ENCODE measurements at regions not wholly inside any gene's neighbourhood (a gene's known extent, or its start where the extent isn't known, plus 50 kb on each side); places are given as distances from the start of the nearest gene placed in this dataset.

DNA sequence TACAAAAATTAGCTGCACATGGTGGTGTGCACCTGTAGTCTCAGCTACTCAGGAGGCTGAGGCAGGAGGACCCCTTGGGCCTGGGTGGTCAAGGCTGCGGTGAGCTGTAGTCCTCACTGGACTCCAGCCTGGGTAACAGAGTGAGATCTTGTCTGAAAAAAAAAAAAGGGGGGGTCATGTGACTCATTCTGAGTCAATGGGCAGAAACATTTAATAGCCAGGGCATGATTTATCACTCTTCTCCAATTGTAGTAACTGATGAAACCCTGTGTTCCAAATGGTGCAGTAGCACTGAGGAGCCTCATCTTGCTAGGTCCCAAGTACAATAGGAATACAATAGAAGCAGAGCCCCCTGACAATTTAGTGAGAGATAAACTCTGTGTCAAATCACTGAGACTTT, 78.9 kb upstream of the CCDC68 start:
- ChIA-PET CTCF (no interaction called here), POLR2A (no interaction called here)
- H3K27me3 ChIP-seq (ENCODE audit: control insufficient read depth, insufficient read depth, low read length): no peaks in the 10 kb centered on the region
- TF ChIP-seq, protein P1, sequence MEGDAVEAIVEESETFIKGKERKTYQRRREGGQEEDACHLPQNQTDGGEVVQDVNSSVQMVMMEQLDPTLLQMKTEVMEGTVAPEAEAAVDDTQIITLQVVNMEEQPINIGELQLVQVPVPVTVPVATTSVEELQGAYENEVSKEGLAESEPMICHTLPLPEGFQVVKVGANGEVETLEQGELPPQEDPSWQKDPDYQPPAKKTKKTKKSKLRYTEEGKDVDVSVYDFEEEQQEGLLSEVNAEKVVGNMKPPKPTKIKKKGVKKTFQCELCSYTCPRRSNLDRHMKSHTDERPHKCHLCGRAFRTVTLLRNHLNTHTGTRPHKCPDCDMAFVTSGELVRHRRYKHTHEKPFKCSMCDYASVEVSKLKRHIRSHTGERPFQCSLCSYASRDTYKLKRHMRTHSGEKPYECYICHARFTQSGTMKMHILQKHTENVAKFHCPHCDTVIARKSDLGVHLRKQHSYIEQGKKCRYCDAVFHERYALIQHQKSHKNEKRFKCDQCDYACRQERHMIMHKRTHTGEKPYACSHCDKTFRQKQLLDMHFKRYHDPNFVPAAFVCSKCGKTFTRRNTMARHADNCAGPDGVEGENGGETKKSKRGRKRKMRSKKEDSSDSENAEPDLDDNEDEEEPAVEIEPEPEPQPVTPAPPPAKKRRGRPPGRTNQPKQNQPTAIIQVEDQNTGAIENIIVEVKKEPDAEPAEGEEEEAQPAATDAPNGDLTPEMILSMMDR (IDR thresholded peaks at IDR 0.05; ENCODE audit: low read depth, low read length): no peak
- H3K27ac ChIP-seq (ENCODE audit: low read depth, low read length): no peak overlapping the region
- no peak overlapping the region for H3K4me3 ChIP-seq (ENCODE audit: low read depth, low read length)
- DNase-seq (ENCODE audit: low read depth, low spot score): no peak
- H3K9me3 ChIP-seq (ENCODE audit: control insufficient read depth, insufficient read depth, low read length): no peaks in the 10 kb centered on the region

DNA sequence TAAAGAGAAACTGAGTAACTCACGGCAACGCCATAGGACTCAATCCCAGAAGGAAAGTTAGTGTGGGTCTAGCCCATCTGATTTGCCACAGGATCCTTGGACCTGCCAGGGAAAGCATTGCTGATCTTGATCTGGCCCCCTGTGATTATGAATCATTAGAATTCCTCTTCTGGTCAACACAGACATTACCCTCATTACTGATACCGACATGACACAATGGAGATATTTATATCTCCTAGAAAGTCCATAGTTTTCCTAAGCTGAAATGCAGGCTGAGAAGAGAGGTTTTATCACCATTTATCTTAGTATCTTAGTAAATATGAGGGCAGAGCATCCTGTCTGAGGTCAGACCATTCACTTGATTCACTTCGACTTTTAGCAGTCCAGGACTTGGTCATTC, 75.5 kb upstream of the CCDC68 start:
- CTCF ChIA-PET: no interaction called here
- TF ChIP-seq, protein P1 (IDR thresholded peaks at IDR 0.05; ENCODE audit: low read depth, low read length): no peak
- Histone ChIP-seq H3K27me3 (ENCODE audit: control insufficient read depth, insufficient read depth, low read length) (no peaks in the 10 kb centered on the region), H3K4me3 (ENCODE audit: low read depth, low read length) (no peak overlapping the region), H3K27ac (ENCODE audit: low read depth, low read length) (no peak overlapping the region), H3K9me3 (ENCODE audit: control insufficient read depth, insufficient read depth, low read length) (no peaks in the 10 kb centered on the region)
- no peak for DNase-seq (ENCODE audit: low read depth, low spot score)
- POLR2A ChIA-PET: no interaction called here

DNA sequence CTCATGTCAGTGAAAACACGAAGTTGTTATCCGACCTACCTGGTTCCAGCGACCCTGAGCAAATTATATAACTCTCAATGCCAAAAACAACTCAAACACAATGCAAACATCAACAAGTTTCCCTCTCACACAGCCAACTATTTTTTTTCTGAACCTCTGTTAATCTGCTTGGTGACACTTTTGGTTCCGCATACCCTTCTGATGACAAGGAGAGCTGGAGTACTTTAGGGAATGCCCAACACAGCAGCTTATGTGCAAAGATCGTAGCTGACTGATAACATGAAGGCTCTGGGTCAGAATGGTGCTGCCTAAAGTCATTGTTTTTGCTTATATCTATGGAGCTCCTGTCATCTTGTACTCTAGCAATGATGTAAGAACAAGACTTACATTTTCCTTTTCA, 72.7 kb upstream of the CCDC68 start:
- POLR2A ChIA-PET: no interaction called here
- no peak overlapping the region for H3K27ac ChIP-seq (ENCODE audit: low read depth, low read length)
- no peak overlapping the region for H3K4me3 ChIP-seq (ENCODE audit: low read depth, low read length)
- no peaks in the 10 kb centered on the region for H3K27me3 ChIP-seq (ENCODE audit: control insufficient read depth, insufficient read depth, low read length)
- CTCF ChIA-PET: no interaction called here
- no peak for DNase-seq (ENCODE audit: low read depth, low spot score)
- TF ChIP-seq, protein P1 (IDR thresholded peaks at IDR 0.05; ENCODE audit: low read depth, low read length): no peak
- no peaks in the 10 kb centered on the region for H3K9me3 ChIP-seq (ENCODE audit: control insufficient read depth, insufficient read depth, low read length)

- ChIA-PET CTCF (no interaction called here), POLR2A (no interaction called here)
- Histone ChIP-seq H3K27ac (ENCODE audit: low read depth, low read length) (no peak overlapping the region), H3K4me3 (ENCODE audit: low read depth, low read length) (no peak overlapping the region), H3K9me3 (ENCODE audit: control insufficient read depth, insufficient read depth, low read length) (no peaks in the 10 kb centered on the region), H3K27me3 (ENCODE audit: control insufficient read depth, insufficient read depth, low read length) (no peaks in the 10 kb centered on the region)
- TF ChIP-seq, protein P1 (IDR thresholded peaks at IDR 0.05; ENCODE audit: low read depth, low read length): no peak
- DNase-seq (ENCODE audit: low read depth, low spot score): no peak
Observed at GRCh38 chr18:55031576-55031975, 72.3 kb upstream of the CCDC68 start.

DNA sequence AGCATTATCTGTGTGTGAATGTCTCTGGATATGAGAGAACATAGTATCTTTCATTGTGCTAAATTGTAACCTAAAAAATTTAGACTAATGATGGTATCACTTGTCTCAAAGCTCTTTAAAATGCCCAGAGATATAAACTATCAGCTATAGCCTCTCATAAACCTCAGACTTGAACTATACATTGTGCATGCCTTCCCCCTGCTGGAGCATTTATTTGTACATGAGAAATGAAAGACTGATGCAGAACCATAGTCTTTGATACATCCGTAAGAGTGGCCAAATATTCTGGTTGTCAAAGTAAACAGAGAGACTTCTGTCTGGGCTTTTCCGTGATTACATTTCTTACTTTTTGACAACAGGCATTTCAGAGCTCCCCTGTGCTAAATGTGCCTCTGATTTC, 71.9 kb upstream of the CCDC68 start:
- CTCF ChIA-PET: no interaction called here
- no peak for DNase-seq (ENCODE audit: low read depth, low spot score)
- Histone ChIP-seq H3K27ac (ENCODE audit: low read depth, low read length) (no peak overlapping the region), H3K4me3 (ENCODE audit: low read depth, low read length) (no peak overlapping the region), H3K9me3 (ENCODE audit: control insufficient read depth, insufficient read depth, low read length) (no peaks in the 10 kb centered on the region), H3K27me3 (ENCODE audit: control insufficient read depth, insufficient read depth, low read length) (no peaks in the 10 kb centered on the region)
- TF ChIP-seq, protein P1 (IDR thresholded peaks at IDR 0.05; ENCODE audit: low read depth, low read length): no peak
- POLR2A ChIA-PET: no interaction called here

Measured in AG04450 (cell line).